ENCODE measurements at regions not wholly inside any gene's neighbourhood (a gene's known extent, or its start where the extent isn't known, plus 50 kb on each side); places are given as distances from the start of the nearest gene placed in this dataset.

DNA sequence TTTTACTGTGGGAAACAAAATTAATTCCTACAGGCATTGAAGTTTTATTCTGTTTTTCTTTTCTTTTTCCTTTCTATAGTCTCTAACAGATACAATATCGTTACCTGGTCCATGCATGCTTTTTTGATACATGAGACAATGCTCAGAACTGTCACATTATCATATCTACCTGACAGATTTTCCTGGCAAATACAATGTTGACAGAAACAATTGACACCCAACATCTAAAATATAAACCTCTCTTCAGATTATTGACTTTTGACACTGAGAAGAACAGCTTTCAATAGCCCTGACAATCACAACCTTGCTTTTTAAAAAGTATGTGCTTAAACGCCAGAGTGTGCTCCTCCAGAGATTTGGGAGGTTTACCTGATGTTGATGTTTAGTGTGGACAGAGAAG, 2334.6 kb upstream of the WWC1 start:
- no peak for DNase-seq (ENCODE audit: low spot score)

DNA sequence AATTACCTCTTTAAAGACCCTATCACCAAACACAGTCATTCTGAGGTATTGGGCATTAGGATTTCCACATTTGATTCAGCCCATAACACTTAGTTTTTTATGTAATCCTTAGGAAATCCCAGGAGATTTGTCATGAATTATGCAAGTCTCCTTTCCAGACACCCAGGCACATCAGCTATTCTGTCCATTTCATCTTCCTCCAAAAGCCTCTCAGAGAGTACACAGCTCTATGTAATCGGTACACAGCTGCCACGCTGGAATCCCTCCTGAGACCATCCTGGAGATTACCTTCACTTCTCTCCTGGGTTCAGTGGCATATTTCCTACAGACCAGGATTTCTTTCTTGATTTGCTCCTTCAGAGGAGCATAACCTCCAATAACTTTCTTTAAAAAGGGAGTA, 2309.8 kb upstream of the WWC1 start:
- DNase-seq (ENCODE audit: low spot score): no peak

DNA sequence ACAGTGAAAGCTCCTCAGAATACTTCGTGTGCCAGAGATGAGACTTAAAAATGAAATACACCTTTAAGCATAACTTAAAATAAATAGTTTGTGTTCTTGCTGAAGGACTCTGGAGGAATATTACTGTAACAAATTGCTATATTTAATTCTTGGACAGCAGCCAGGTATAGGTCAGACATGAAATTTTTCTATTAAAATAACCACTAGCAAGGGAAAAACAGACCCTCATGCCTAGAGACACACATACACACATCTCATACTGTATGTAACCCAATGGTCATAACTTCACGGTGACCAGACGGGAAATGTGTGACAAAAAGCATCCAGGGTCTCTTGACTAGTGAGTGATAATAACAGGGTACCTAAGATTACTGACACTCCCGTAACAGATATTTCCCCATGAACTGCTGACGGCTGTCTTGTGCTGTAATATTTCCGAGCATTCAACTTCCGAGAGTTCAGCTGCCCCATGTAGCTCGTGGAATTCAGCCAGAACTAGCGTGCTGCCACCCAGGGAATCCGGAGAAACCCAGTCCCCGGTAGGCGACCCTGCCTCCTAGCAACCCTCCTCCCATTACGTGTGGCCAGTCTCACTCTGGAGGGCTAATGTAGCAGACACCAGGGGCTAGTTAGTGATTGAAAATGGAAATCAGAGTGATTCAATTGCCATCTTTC, 2295.1 kb upstream of the WWC1 start:
- DNase-seq (ENCODE audit: low spot score): no peak

DNA sequence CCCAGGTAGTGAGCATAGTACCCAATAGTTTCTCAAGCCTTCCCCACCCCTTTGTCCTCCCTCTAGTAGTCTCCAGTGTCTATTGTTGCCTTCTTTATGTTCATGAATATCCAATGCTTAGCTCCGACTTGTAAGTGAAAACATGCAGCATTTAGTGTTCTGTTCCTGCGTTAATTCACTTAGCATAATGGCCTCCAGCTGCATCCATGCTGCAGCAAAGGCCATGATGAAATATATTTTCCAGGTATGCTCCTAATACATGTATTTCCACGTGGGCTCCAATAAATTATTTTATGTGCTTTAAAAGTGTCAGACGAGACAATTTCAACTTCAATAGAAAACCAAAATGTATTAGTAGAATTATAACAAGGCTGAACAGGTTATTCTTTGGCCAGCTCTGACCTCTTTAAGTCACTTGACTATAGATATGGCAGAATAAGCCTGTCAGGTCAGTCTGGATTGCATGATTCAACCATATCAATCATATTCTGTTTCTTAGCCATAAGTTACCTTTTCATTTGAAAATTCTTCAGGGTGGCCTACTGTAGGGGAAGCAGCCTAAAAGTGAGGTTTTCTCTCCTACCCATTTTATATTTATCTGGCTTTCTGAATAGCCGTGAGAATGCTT, 2291.6 kb upstream of the WWC1 start:
- DNase-seq (ENCODE audit: low spot score): no peak

DNA sequence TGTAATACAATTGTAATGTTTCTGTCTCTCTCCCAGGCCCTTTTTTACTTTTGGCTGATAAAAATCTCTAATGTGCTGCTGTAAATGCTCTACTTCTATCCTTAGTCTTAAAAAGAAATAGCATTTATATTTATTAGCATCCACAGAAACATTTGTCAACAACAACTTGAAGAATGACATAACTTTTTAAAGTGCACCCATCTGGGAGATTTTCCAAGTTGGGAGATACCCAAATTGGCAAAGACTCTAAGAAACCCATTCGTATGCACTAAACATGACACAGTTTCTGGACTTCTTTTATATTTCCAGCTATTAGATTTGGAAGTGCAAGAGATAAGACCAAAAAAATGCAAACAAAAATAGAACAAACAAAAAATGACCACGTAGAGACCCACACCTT, 2287.4 kb upstream of the WWC1 start:
- no peak for DNase-seq (ENCODE audit: low spot score)

DNA sequence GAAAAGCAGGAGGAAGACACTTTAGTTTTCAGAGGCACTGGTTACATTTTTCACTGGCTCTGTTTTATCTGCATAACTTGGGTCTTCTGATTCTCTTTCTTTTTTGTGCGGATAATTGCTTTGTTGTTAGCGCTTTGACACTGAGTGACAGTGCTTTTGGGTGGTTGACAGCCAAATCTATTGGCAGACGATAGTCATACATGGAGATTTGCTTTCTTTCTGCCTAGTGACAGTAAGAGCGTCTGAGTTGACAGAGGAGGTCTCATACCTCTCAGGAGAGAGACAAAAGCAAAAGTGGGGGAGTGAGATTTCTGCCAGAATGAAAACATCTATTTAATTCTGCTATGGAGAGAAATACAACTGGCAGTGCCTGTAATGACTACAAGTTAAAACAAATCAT, 2278.0 kb upstream of the WWC1 start:
- no peak for DNase-seq (ENCODE audit: low spot score)

DNA sequence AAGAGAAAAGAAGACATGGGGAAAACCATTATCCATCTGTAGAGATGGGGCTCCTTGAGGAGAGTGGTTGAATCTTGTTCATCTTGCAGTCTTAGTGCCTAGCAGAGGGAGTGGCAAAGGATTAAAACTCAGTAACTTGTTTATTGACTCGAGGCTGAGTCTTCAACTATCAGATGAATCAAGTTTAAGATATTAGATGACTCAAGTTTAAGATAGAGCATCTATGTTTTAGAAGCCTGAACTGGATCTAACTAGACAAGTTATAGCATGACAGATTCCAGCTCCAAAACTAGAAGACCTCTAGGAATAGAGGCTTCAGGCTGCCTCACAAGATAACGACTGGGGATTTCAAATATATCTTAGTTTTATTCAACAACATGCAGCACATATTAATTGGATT, 2277.2 kb upstream of the WWC1 start:
- DNase-seq (ENCODE audit: low spot score): no peak

DNA sequence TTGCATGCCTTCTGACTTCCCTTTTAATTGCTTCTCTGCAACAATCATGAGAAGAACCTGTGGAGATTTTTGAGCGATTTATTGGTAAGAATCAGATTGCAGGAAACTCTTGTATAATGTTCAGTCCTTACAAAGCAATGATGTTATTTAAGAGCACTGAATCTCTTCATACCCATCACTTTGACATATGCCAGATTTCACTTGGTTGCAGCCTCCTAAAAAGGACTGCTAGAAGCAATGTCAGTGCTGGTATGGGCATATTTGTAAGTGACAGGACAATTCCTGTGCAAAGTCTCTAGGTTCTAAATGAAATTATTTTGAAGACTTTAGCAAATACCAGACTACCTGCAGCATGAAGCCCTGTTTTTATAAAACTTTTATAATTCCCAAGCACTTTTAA, 2272.7 kb upstream of the WWC1 start:
- DNase-seq (ENCODE audit: low spot score): no peak

DNA sequence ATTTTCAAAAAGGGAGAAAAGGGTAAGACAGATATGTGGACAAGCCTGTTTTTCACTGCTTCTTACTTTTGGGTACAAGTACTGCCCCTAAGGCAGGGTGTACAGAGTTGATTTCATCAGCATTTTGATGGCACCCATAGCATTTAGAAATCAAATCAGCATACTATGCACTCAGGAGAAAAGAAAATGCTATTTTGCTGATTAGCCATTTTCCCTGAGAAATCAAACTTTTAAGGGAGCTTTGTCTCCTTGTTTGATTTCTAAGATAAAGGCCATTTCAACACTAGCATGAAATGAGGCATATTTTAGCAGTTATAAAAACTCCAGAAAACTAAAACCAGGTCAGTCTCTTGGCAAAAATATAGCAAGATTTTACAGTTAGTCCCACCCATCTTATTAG, 2269.4 kb upstream of the WWC1 start:
- no peak for DNase-seq (ENCODE audit: low spot score)

DNA sequence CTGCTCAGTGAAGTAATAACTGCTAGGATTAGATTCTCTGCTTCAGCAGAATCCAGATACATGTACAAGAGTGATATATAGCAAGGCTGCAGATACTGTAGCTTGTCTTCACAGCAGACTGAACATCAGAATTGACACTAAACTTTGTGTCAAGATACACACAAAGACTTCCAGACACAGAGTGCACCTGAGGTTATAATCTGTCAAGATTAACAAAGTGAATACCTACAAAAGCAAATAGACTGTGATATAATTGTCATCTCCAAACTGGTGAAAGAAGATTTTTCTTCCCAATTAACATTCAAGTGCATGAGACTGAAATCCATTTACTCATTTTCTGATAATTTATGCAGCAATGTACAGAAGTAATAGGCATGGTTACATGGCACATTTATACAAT, 2266.5 kb upstream of the WWC1 start:
- no peak for DNase-seq (ENCODE audit: low spot score)

DNA sequence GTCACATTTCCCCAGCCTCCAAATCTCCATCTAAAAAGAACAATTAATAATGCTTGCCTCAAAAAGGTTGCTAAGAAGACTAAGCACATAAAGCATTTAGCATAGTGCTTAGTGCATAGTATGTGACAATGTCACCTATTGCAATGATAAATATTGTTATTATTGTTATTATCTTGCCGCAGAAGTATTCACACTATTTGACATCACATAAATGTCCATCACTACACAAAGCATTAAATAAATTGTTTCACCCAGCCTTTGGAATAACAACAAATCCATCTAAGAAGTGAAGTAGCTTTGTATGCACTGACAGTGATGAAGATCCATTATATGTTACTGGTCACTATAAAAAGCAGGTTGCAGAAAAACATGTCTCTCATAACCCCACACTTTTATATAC, 2263.9 kb upstream of the WWC1 start:
- no peak for DNase-seq (ENCODE audit: low spot score)

DNA sequence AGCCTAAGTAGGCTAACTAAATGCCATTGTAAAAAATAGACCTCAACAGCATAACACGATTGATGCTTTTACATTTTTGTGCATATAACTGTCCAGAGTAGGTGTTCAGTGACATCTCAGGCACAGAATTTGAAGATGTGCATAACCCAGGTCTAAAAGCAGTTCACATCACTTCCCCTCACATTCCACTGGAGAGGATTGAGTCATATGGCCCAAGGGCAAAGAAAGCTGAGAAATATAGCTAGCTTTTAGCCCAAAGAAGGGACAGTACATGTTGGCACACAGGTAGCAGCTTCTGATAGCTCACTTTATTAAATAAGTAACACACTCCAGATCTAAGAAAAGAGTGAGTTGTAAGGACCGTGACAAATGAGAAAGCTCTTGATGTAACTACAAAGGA, 2259.5 kb upstream of the WWC1 start:
- DNase-seq (ENCODE audit: low spot score): no peak

DNA sequence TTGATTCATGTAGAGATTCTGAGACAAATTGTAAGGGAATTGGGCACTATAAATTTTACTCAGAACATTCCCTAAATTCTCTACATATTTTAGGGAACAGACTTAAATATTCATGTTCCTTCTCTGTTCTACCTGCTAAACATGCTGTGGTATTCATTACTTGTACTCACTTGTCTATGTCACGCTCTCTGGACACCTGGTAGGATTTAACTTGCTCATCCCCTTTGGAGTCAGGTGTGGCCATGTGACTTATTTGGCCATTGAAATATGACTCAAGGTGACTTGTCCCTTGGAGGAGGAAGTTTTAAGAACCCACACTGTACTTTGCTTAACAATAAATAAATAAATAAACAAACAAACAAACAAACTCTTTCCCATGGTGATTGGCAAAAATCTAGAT, 2258.8 kb upstream of the WWC1 start:
- DNase-seq (ENCODE audit: low spot score): no peak

DNA sequence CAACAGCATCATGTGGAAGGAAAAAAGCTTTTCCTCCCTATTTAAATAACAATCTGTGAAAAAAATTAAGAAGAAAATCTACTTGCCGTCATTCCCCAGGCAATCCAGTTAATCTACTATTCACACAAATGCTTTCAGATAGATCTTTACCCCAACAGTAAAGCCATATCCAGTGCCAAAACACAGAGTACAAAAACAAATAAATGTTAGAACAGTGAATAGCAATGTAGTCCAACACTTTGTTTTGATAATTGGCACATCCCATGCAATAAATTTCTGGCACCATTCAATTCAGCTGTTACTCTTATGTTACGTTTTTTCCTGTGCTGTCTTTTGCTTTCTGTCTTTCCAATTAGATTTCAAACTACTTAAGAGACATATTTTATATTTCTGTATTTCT, 2245.5 kb upstream of the WWC1 start:
- no peak for DNase-seq (ENCODE audit: low spot score)

DNA sequence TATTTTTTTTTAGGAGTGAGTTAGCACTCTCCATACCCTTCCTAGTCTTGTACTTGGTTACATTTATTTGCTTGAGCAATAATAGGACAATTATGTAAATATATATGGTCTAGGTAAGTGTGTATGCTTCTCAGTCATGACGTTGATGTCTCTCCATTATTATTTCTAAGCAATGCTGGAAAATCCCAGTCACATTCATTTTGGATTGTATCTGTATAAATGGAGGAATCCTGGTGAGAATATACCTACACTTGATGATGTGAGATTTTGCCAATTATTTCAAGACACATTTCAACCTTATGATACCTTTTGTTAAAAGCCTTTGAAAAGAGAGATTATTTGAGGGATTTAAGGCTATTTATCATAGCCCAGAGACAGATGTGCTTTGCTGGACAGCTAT, 2244.5 kb upstream of the WWC1 start:
- no peak for DNase-seq (ENCODE audit: low spot score)

DNA sequence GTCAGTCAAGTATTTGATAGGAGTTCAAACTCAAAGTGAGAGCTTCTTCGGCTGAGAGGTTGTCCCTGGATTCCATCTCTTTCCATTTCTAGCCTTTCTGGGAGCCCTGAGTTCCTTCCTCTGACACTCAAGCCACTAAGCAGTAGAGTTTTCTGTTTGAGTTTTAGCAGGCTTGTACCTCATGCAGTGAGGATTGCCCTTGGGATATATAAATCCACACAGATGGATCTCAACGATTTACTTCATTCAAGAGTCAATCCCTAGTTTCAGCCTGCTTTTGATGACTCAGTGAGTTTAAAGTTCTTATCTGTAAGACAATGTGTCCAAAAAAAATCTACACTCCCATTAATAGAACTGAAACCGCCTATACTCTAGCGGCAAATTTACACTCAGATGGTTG, 2240.9 kb upstream of the WWC1 start:
- DNase-seq (ENCODE audit: low spot score): no peak

DNA sequence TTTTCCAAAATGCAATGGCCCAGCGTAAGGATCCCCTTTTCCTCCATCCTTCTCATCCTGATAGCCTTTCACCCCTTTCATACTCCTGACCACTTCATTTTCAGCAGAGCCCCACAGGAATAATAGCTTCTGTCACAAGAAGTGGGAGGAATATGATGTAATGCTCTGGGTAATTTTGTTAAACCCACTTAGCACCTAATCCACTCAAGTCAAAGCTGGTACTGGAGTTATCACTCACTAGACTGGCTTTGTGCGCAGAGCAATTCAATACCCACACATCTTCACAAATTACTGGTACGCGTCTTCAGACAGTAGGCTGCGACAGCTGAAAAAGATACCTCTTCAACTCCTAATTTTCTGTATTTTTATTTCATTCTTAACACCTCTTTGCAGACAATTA, 2232.8 kb upstream of the WWC1 start:
- DNase-seq (ENCODE audit: low spot score): no peak

DNA sequence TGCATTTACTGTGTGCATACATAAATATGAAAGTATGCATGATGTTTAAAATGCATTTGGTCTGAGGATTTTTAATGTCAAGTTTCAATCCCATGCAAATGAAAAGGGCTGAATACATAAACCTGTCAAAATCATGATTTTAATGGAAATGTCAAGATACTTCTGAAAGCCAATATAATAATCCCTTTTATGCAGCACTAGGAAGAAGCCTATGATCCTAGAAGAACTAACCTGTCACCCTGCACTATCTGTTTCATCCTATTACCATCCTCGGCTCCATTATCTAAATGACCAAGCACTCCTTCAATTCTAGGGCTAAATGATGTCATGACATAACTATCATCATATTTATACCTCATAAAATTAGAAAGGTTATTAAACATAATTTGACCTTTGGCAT, 2229.4 kb upstream of the WWC1 start:
- DNase-seq (ENCODE audit: low spot score): no peak

DNA sequence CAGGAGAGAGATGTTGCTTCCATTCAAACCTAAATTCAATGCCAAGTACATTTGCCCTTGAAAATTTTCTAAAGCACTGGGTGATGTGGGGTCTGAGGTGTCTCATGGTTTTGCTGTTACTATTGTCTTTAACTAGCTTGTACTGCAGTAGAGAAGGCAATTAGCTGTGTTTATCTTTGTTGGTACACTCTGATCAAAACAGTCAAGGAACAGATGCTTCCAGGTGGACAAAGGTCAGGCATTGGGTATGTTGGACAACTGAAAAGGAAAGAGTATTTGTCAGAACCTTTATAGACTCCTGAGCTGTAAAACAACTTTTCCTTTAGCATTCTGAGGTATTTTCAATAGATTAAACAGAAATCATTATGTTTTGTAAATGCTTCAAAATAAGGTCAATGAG, 2228.7 kb upstream of the WWC1 start:
- no peak for DNase-seq (ENCODE audit: low spot score)

DNA sequence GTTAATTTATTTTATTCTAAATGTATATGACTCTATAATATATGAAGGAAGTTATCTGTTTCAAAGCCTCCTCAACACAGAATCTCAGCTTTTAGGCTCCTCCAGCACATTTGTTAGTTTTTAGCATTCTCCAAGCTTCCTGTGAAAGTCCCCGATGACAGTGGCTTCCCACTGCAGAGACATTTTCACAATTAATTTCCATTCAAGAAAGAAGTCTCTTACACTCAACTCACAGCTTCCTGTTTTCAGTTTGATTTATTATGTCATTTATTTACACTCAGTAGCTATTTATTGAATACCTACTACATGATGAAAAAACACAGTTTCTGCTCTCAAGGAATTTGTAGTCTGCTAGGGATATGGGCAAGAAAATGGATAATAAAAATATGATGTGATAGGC, 2228.2 kb upstream of the WWC1 start:
- no peak for DNase-seq (ENCODE audit: low spot score)

DNA sequence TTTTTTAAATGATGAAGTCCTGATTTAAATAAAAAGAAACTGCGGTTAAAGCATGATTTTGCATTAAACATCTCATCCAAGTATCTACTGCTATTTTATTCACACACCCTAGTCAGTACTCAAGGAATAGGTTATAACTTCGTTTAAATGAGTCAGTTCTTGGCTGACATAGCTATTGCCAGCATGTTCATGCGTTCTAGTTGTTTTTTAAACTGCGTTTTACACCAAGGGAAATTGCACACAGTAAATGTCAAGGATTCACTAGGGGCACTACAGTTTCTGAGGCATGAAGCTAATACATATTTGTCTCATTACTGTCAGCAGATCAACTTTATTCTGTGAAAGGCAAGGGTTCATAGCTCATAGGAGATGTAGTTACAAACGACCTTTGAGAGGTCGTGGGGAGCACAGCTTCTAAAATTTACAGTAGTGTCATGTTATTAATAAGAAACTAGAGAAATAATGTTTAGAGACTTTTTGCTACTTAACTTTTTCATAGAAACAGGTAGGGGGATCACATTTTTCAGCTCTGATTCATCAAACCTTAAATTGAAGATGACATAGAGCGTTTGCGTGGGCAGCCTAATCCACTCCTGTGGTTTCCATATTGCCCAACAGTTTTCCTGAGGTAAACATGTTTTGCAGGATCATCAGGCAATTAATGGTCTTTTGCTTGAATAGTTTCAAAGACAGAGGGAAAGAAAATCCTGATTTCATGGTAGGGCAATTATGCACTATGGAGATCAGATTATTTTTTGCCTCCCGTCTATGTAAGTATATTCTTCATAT, 2222.7 kb upstream of the WWC1 start:
- no peak for DNase-seq (ENCODE audit: low spot score)

DNA sequence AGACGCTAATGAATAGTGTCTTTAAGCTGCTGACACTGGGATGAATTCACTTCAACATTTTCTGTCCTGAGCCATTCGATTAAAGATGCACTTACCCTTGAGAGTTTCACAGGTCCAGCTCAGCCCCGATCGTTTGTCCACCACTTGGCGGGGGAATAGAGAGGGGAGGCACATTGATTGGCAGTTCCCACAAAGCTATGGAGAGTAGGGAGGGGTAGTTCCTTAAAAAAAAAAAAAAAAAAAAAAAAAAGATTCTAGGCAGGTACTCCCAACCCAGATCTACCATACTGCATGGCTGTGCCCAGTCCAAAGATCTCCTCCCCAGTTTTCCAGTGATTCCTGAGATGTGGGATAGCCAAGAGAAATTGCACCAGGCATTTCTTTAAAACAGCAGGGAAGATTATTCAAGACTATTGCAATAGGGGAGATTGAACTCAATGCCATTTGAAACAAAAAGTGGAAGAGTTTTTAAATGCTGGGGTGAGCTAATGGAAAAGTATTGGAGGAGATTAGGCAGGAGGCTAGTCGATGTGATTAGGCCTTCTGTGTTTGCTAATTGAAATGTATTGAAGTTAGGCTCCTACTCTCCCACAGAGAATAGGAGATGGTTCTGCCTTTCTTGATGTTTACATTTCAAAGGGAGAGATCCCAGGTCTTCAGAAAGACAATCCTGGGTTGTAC, 2217.4 kb upstream of the WWC1 start:
- DNase-seq (ENCODE audit: low spot score): no peak
